Cardiac septum (tissue), 1 donor: ENCODE measurements at regions not wholly inside any gene's neighbourhood (a gene's known extent, or its start where the extent isn't known, plus 50 kb on each side); places are given as distances from the start of the nearest gene placed in this dataset.

Experiments used
- DNase-seq: peaks from one replicate; pipeline ENCODE4 v3.0.0-alpha.2; 2020; ENCODE audit warnings: low spot score
- intact Hi-C: fragments of 100-400 bp; cut with DNase I; formaldehyde crosslinking; loops from one replicate; pipeline ENCODE4 v1.14.0; 2022
- donor health status: DM: no; HTN: no; CAD: no.

DNA sequence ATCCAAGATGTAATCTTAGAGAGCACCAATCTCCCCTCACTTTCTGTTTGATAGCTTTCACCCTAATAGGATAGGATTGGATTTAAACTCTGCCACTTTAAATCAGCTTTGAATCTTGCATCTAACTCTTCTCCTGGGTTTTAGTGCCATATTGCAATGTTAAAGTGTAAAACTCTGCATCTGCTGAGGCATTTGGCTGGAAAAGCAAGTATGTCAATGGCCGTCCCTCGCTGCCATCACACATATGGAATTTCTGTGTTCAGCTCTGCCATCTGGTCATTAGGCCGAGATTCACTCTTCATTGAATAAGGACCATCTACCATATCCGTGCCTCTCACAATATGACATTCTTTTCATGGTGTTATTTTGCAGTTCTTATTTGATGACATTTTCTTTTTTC is 728.1 kb upstream of the PIK3C3 start:
- intact Hi-C loops = no loop called here
- DNase-seq = no peak

DNA sequence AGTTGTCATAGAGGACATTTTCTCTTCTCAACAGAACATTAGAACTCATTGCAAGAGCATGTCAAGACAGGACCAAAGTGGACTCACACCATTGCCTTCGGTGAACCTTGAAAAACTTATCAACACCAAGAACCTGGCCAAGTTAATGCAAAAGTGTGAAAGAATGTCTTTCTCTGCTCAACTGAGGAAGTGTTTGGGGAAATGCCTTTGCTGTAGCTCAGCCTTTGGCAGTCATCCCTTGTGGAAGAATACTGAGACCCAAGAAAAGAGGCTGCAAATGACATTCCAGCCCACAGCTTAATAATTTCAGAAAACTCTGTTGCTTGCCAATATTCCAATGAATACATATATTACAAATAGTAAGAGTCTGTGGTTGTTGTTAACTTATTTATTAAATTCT is 728.8 kb upstream of the PIK3C3 start:
- intact Hi-C loops = no loop called here

DNA sequence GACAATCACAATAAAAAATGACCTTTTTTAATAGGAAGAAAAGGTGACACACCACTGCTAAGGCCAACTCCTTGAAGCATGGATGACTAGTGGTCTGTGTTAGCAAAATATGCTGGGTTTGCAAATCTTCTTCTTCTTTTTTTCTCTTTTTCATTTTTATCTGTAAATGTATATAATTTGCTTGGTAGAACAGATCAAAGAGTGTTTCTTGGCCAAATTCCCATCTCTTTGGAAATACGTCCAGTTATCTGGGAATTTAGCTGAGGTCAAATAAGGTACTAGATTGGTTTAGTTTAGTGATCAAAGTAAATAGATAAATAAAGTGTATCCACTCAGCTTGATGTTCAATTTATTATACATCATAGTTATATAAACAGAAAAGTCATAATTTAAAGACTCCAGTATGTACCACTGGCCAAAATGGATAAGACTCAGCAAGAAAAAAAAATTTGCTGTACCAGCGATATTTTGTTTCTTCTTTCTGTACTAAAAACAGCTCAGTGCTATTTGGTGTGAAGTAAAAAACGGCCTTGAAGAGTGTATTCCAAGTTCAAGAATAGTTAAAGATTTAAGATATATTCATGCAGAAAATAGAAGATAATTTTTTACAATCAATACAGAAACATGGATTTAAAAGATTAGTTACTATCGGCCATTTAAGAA is 738.6 kb upstream of the PIK3C3 start:
- intact Hi-C loops = no loop called here
- no peak for DNase-seq

More for the DNA sequence above, 728.8 kb upstream of the PIK3C3 start:
- DNase-seq = no peak

- DNase-seq = no peak
- intact Hi-C loops = no loop called here
These were observed 747.3 kb upstream of the PIK3C3 start for GRCh38 chr18:41207706-41208105.

- DNase-seq = no peak
- intact Hi-C loops = no loop called here
These were observed 748.6 kb upstream of the PIK3C3 start for GRCh38 chr18:41206341-41206830.

DNA sequence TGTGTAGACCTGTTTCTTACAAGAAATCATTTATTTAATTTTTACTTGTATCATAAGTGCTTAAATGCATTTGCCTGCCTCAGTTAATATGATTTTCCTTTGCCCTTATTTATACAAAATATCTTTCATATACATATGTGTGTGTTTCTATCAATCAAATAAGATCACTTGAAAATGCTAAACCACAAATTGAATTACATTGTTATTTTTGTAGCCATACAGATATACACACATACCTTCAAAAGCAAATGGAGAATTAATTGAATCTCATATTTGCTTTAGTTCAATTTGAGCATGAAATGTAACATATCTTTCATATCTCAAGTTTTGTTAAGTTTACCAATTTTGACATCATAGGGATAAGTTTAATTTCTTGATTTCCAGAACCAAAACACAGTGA is 755.8 kb upstream of the PIK3C3 start:
- DNase-seq = no peak

GRCh38 chr18:41197967-41198366 is 757.1 kb upstream of the PIK3C3 start:
- intact Hi-C loops = no loop called here
- DNase-seq = no peak

More for the DNA sequence above, 755.8 kb upstream of the PIK3C3 start:
- intact Hi-C loops = no loop called here

DNA sequence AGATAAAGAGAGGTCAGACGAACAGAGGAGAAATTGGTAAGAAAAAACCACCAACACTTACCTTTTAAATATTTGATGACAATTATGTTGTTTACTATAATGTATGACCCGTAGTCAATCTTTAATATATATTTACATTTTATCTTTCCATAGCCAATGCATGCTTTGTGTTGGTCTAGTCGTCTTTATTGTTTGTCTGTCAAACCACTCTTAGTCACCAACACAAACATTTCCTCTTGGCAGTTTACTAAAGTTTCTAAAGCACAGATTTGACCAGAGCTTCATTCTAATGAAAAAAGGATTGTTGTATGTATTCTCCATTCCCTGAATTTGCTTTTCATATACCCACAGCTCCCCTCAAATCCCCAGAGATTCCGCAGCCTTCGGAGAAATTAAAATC is 784.7 kb upstream of the PIK3C3 start:
- intact Hi-C loops = no loop called here
- DNase-seq = no peak

DNA sequence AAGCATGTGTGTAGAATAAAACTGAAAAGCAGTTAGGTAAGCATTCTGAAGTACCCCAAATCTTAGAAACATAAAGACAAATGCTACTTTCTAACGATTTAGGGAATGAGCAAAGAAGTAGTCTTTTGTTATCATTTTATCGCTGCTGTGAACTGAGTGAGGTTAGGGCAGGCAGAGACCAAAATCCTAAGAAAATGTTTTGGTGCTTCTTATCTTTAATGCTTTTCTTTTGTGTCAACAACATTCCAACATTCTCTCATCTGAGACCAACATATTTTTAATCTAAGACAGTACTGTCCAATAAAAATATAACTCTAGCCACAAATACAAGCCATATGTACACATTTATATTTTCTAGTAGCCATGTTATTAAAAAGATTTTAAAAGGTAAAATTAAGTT is 789.4 kb upstream of the PIK3C3 start:
- intact Hi-C loops = no loop called here
- DNase-seq = no peak

DNA sequence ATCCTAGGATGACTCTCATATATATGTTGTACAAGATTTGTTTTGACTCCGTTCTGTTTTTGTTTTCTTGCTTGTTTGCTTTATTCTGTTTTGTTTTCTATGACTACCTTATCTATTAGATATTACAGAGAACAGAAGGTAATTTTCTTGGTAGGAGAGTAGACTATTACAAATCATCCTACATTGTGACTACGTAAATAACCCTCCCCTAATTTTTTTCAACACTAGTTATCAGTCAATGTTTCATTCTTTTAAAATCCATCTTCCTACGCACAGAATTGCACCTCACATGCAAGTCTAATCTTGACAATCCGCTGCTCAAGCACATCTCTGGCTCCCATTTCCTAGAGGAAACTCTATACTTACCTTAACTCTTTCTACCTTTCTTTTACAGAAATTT is 792.3 kb upstream of the PIK3C3 start:
- intact Hi-C loops = no loop called here

GRCh38 chr18:41162191-41162590 is 792.8 kb upstream of the PIK3C3 start:
- DNase-seq = no peak
- intact Hi-C loops = no loop called here

More for the DNA sequence above, 792.3 kb upstream of the PIK3C3 start:
- no peak for DNase-seq

DNA sequence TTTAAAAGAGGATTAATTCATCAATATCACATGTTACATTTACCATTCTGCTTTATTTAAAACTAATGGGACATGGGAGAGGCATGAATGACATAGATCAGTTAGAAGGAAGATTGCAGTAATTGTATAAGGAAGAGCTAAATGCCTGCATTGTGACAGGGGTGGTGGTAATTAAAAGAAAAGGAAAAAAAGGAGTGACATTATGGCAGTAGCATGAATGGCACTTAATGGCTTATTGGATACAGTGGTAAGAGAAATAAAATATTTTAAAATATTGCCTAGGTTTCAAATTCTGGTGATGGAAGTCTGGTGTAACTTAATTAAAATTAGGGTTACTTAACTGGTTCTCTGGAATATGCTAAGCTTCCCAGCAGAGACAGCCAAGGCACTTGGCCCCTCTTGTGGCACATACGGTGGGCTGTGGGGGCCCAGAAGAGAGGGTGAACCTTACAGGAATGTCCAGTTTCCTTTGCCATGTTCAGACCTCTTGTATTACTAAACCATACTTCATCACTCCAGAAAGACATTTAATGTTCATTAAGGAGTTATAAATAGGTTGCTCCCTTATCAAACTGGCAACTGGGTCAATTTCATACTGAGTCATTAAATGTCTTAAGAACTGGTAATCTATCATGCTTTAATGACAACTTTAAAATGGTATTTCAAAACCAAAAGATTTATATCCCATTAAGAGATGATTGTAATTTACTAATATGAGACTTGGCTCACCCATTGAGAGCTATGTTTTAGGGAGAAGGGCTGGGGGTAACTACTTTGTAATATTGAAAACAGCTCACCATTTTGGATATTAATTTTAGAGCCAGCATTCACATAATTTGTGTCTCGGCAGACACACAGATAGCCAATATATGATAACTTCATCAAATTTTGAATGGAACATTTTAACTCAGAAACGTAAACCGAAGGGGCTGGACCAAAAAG is 798.9 kb upstream of the PIK3C3 start:
- intact Hi-C loops = no loop called here

DNA sequence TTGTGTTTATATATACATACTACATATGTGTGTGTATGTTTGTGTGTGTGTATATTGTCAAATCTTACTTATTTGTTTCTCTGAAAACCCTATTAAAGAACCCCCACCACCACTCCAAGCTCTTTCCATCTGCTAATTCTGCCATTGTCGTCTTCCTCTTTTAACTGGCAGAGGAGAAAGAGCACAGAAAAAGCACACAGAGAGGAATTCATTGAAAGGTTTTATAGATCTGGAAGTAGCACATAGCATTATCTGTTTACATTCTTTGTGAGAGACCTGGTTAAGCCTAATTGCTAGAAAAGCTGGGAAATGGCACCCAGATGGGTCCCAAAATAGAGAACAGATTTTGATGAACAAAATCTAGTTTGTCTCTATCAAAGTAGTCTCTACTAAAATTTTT is 800.0 kb upstream of the PIK3C3 start:
- intact Hi-C loops = no loop called here
- DNase-seq = no peak

More for the DNA sequence above, 798.9 kb upstream of the PIK3C3 start:
- no peak for DNase-seq

- intact Hi-C loops = no loop called here
These were observed 801.2 kb upstream of the PIK3C3 start for GRCh38 chr18:41153871-41154270.

GRCh38 chr18:41150316-41150715 is 804.7 kb upstream of the PIK3C3 start:
- intact Hi-C loops = no loop called here
- no peak for DNase-seq

More at GRCh38 chr18:41153871-41154270, 801.2 kb upstream of the PIK3C3 start:
- no peak for DNase-seq

DNA sequence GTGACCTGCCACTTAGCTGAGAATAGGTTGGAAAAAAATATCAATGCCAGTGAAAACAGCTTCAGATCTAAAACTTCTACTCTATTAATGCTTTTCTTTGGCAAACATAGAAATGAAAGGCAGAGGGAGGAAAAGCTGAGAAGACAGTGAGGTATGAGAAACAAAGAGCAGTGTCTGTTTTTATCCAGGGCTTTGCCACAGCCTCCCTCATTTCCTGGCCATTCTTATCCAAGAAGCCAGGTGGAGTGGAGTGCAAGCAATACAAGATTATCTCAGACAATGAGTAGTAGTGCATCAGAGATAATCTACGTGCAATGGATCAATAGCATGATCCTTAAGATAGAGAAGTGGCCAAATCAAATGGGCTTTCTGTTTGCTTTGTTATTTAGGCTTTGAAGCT is 808.7 kb upstream of the PIK3C3 start:
- intact Hi-C loops = no loop called here
- no peak for DNase-seq

GRCh38 chr18:41145516-41145915 is 809.5 kb upstream of the PIK3C3 start:
- no peak for DNase-seq
- intact Hi-C loops = no loop called here

DNA sequence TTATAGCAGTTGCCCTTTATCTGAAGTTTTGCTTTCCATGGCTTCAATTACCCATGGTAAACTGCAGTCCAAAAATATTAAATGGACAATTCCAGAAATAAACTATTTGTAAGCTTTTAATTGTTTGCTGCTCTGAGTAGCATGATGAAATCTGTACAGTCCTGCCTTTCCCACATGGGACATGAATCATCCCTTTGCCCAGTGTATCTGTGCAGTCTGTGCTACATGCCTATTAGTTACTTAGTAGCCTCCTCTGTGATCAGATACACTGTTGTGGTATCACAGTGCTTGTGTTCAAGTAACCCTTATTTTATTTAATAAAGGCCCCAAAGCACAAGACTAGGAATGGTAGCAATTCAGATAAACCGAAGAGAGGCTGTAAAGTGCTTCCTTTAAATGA is 810.6 kb upstream of the PIK3C3 start:
- intact Hi-C loops = no loop called here

DNA sequence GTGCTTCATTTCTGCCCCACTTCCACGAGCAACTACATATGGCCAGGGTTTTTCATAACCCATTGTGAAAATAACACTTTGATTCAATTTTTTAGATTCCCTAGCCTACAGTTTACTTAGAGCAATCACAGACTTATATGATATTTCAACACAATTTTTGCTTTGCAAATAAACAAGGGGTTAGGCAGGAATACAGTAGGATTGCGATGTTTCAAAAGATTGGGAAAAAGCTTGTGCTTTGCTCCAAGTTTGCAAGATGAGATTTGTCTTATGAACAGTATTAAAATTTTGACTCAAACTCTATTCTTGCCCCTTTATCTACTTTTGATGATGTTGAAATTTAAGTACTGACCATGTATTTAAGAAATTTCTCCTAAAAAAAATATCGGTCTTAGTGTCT is 814.5 kb upstream of the PIK3C3 start:
- intact Hi-C loops = no loop called here
- no peak for DNase-seq

More for the DNA sequence above, 810.6 kb upstream of the PIK3C3 start:
- DNase-seq = no peak

DNA sequence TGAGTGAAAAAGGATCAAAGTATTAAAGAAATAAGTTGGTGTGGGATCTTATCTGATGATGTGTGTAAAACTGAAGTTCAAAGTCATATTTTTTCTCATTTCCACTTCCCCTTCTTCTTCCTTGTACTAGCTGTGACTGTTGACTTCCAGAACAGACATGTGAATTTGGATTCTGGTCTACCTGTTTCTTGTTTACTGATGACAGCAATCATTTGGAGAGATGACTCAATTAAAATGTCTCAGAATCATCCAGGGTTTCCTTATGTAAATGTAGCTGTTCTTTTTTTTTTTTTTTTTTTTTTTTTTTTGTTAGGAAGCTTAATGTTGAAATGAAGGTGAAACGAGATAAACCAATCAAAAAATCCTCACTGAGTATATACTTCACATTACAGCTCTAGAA is 819.9 kb upstream of the PIK3C3 start:
- DNase-seq = no peak
- intact Hi-C loops = no loop called here

- intact Hi-C loops = no loop called here
- no peak for DNase-seq
These were observed 820.6 kb upstream of the PIK3C3 start for GRCh38 chr18:41134426-41134825.
